ENCODE measurements at regions not wholly inside any gene's neighbourhood (a gene's known extent, or its start where the extent isn't known, plus 50 kb on each side); places are given as distances from the start of the nearest gene placed in this dataset.

DNA sequence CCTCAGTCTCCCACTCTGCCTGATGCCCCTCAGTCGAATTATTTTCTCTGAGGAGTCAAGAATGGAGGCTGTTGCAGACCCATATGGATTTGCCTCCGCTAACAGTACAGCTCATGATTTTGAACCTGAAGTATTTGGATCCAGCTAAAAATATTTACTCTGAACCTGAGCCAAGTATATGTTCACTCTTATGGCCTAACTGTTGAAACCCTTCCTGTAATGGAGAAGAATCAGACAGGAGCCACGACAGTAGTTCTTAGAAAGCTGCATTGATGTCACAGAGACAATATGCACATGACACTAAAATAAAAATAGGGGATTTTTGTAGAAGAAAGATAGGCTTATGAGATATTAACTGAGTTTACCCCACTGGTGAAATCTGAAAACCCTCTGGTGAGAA, 1128.3 kb upstream of the FLRT2 start:
- TF ChIP-seq POLR2A (IDR thresholded peaks at IDR 0.05; ENCODE audit: low read length), result no peak
- no peak for TF ChIP-seq GATA1 (IDR thresholded peaks at IDR 0.05; ENCODE audit: low read depth, low read length)

Measured in erythroblast (primary cell).